ENCODE measurements at regions not wholly inside any gene's neighbourhood (a gene's known extent, or its start where the extent isn't known, plus 50 kb on each side); places are given as distances from the start of the nearest gene placed in this dataset.
A peak's percentile ranks its signal among the peaks of the same experiment; 100 is the strongest.

- Histone ChIP-seq H4K20me1 (ENCODE audit: insufficient read depth, low read length) (no peaks in the 10 kb centered on the region), H3K9me3 (ENCODE audit: insufficient read depth, low read length) (no peaks in the 10 kb centered on the region), H3K4me3 (ENCODE audit: low read length) (no peak overlapping the region), H3K27me3 (ENCODE audit: low read depth, low read length) (peaks cover 36% of the 10 kb centered on the region), H3K36me3 (replicated peaks; ENCODE audit: low read depth, low read length) (no peaks in the 10 kb centered on the region), H3K79me2 (ENCODE audit: low read length) (no peaks in the 10 kb centered on the region), H2AFZ (ENCODE audit: low read depth, low read length) (no peak overlapping the region), H3K9ac (ENCODE audit: low read length) (no peak overlapping the region), H3K4me2 (ENCODE audit: low read length) (no peak overlapping the region), H3K27ac (ENCODE audit: low read length) (no peak overlapping the region), H3K4me1 (ENCODE audit: low read length) (no peaks in the 10 kb centered on the region)
- TF ChIP-seq CTCF (IDR thresholded peaks at IDR 0.05; ENCODE audit: low read depth, low read length) (no peak), EZH2phosphoT487 (IDR thresholded peaks at IDR 0.05; ENCODE audit: low read depth) (no peak)
Measured at GRCh38 chr2:60652832-60653340, 99.4 kb upstream of the BCL11A start.

DNA sequence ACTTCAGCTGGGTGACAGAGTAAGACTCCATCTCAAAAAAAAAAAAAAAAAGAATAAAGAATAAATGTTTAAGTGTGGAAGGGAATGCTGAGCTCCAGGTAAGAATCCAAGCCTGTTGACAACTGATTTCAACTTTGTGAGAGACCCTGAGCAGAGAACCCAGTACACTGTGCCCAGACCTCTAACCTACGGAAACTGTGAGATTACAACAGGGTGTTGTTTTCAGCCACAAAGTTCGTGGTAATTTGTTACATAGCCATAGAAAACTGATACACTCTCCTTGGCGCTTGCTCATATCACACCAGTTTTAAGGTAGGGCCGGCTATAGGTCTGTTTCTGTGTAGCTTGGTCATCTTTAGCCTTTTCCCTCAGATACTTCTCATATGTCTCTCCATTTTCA lies 98.4 kb upstream of the PAPOLG start:
- H3K9me3 ChIP-seq (ENCODE audit: insufficient read depth, low read length): no peaks in the 10 kb centered on the region
- no peak overlapping the region for H3K4me2 ChIP-seq (ENCODE audit: low read length)
- H3K4me1 ChIP-seq (ENCODE audit: low read length): peaks cover 11% of the 10 kb centered on the region
- H3K27me3 ChIP-seq (ENCODE audit: low read depth, low read length): peaks cover 22% of the 10 kb centered on the region
- no peak overlapping the region for H3K4me3 ChIP-seq (ENCODE audit: low read length)
- no peak for TF ChIP-seq EZH2phosphoT487 (IDR thresholded peaks at IDR 0.05; ENCODE audit: low read depth)
- TF ChIP-seq CTCF (IDR thresholded peaks at IDR 0.05; ENCODE audit: low read depth, low read length): no peak
- H4K20me1 ChIP-seq (ENCODE audit: insufficient read depth, low read length): no peaks in the 10 kb centered on the region
- H3K27ac ChIP-seq (ENCODE audit: low read length): no peak overlapping the region
- no peaks in the 10 kb centered on the region for H3K79me2 ChIP-seq (ENCODE audit: low read length)
- no peak overlapping the region for H2AFZ ChIP-seq (ENCODE audit: low read depth, low read length)
- no peaks in the 10 kb centered on the region for H3K36me3 ChIP-seq (replicated peaks; ENCODE audit: low read depth, low read length)
- H3K9ac ChIP-seq (ENCODE audit: low read length): no peak overlapping the region

DNA sequence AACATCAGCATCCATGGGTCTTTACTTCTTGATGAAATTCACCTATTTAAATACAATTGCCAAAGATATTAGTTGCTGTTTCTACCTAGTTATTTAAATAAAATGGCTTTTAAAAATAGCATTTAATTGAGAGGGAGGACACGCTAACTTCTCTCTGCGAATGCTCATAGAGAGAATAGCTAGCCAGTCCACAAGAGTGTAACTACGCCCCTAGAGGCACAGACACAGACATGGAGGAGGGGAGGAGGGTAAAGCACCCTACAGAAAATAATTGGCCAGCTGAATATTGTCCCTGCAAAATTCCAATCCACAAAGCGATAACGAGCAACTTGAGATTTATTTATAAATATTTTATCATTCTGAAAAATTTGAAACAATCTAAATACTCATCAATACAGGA lies 97.0 kb upstream of the PAPOLG start:
- no peak overlapping the region for H3K9ac ChIP-seq (ENCODE audit: low read length)
- H3K27ac ChIP-seq (ENCODE audit: low read length): no peak overlapping the region
- H3K27me3 ChIP-seq (ENCODE audit: low read depth, low read length): peaks cover 14% of the 10 kb centered on the region
- no peaks in the 10 kb centered on the region for H3K36me3 ChIP-seq (replicated peaks; ENCODE audit: low read depth, low read length)
- no peak overlapping the region for H3K4me2 ChIP-seq (ENCODE audit: low read length)
- no peak overlapping the region for H3K4me3 ChIP-seq (ENCODE audit: low read length)
- no peaks in the 10 kb centered on the region for H3K79me2 ChIP-seq (ENCODE audit: low read length)
- no peak overlapping the region for H2AFZ ChIP-seq (ENCODE audit: low read depth, low read length)
- H4K20me1 ChIP-seq (ENCODE audit: insufficient read depth, low read length): no peaks in the 10 kb centered on the region
- no peaks in the 10 kb centered on the region for H3K9me3 ChIP-seq (ENCODE audit: insufficient read depth, low read length)
- TF ChIP-seq CTCF (IDR thresholded peaks at IDR 0.05; ENCODE audit: low read depth, low read length): peak; percentile 9; the same call in 1 of the 2 replicates
- no peak for TF ChIP-seq EZH2phosphoT487 (IDR thresholded peaks at IDR 0.05; ENCODE audit: low read depth)
- H3K4me1 ChIP-seq (ENCODE audit: low read length): peaks cover 11% of the 10 kb centered on the region

- Histone ChIP-seq H3K9ac (ENCODE audit: low read length) (no peak overlapping the region), H3K27ac (ENCODE audit: low read length) (no peak overlapping the region), H3K36me3 (replicated peaks; ENCODE audit: low read depth, low read length) (no peaks in the 10 kb centered on the region), H3K9me3 (ENCODE audit: insufficient read depth, low read length) (no peaks in the 10 kb centered on the region), H3K79me2 (ENCODE audit: low read length) (no peaks in the 10 kb centered on the region), H3K4me3 (ENCODE audit: low read length) (no peak overlapping the region), H4K20me1 (ENCODE audit: insufficient read depth, low read length) (no peaks in the 10 kb centered on the region), H3K27me3 (ENCODE audit: low read depth, low read length) (no peaks in the 10 kb centered on the region; the same call in 1 of the 2 replicates), H2AFZ (ENCODE audit: low read depth, low read length) (no peak overlapping the region), H3K4me2 (ENCODE audit: low read length) (peak overlapping the region; percentile 30; the same call in 1 of the 2 replicates), H3K4me1 (ENCODE audit: low read length) (peaks cover 11% of the 10 kb centered on the region)
- TF ChIP-seq EZH2phosphoT487 (IDR thresholded peaks at IDR 0.05; ENCODE audit: low read depth) (no peak), CTCF (IDR thresholded peaks at IDR 0.05; ENCODE audit: low read depth, low read length) (no peak)
Measured at GRCh38 chr2:60661073-60661738, 94.9 kb upstream of the PAPOLG start.
